GM12878 (cell line): ENCODE measurements at regions not wholly inside any gene's neighbourhood (a gene's known extent, or its start where the extent isn't known, plus 50 kb on each side); places are given as distances from the start of the nearest gene placed in this dataset.

Experiments
- ATAC-seq: fragments of 200-7000 bp; cut with Tn5 transposase; 3 replicates; pipeline ENCODE4 v1.9.1; 2020; ENCODE audit warnings: mild to moderate bottlenecking, moderate library complexity
- BruUV-seq: library from RNA; stranded (reverse); fragments of 400-500 nt; replicated peaks from 2 replicates; lab custom pipeline; 2021; lab: Mats Ljungman, UMichigan
- CTCF ChIA-PET: fragments of 300-600 bp; sonication (Branson Sonifier 250); formaldehyde crosslinking; extraction: SDS; loops from one replicate; lab custom pipeline; 2021; ENCODE audit warnings: inconsistent platforms; lab: Yijun Ruan, JAX
- POLR2A ChIA-PET: fragments of 350-600 bp; formaldehyde crosslinking; extraction: SDS; loops from one replicate; lab custom pipeline; 2021; ENCODE audit warnings: inconsistent platforms; lab: Charles Lee
- RAD21 ChIA-PET: fragments of 300-600 bp; sonication (Branson Sonifier 250); formaldehyde crosslinking; loops from one replicate; lab custom pipeline; 2023; ENCODE audit warnings: antibody characterized with exemption; ENCODE audit not compliant: unreplicated experiment; lab: Charles Lee
- SMC1A ChIA-PET: fragments of 300-600 bp; sonication (Branson Sonifier 250); formaldehyde crosslinking; loops from one replicate; lab custom pipeline; 2023; ENCODE audit not compliant: unreplicated experiment, uncharacterized antibody; lab: Charles Lee
- DNase-seq: peaks from one replicate; pipeline ENCODE4 v3.0.0-alpha.2; 2011; ENCODE audit warnings: low read depth, low spot score
- FAIRE-seq: peaks from 3 replicates; lab custom pipeline; 2011; peaks lifted over from hg19 to GRCh38; lab: Jason Lieb, UNC
- H2AFZ ChIP-seq: 2 replicates; pipeline ENCODE4 v1.6.0; 2011; ENCODE audit warnings: low read depth, low read length, control low read depth; ENCODE audit not compliant: control insufficient read depth
- H3K27ac ChIP-seq: 2 replicates; pipeline ENCODE4 v1.5.1; 2011; ENCODE audit warnings: control low read depth; ENCODE audit not compliant: control insufficient read depth, insufficient read depth
- H3K27me3 ChIP-seq, 2 experiments: replicated peaks in 1 of 2; 2 replicates each; pipeline versions ENCODE4 v1.6.0 to v1.6.1; 2011; ENCODE audit warnings: low read length in 1 of 2; ENCODE audit not compliant: control insufficient read depth in 2 of 2, insufficient read depth in 2 of 2
- H3K36me3 ChIP-seq, 2 experiments: 2 replicates each; pipeline ENCODE4 v1.5.1; 2011; ENCODE audit warnings: low read length in 1 of 2; ENCODE audit not compliant: control insufficient read depth in 2 of 2, insufficient read depth in 2 of 2
- H3K4me1 ChIP-seq: 2 replicates; pipeline ENCODE4 v1.6.1; 2011; ENCODE audit warnings: mild to moderate bottlenecking, low read length, moderate library complexity, mixed read lengths; ENCODE audit not compliant: control insufficient read depth, insufficient read depth
- H3K4me2 ChIP-seq: 2 replicates; pipeline ENCODE4 v1.6.0; 2011; ENCODE audit warnings: control low read depth; ENCODE audit not compliant: control insufficient read depth, insufficient read depth
- H3K4me3 ChIP-seq: fragments of 200-600 bp; sonication (generic); 2 replicates; pipeline ENCODE4 v1.5.1; 2016
- H3K79me2 ChIP-seq: 2 replicates; pipeline ENCODE4 v1.6.0; 2011; ENCODE audit warnings: low read length; ENCODE audit not compliant: control insufficient read depth, insufficient read depth
- H3K9ac ChIP-seq: 2 replicates; pipeline ENCODE4 v1.8.0; 2011; ENCODE audit warnings: low read length, control low read depth, mixed read lengths; ENCODE audit not compliant: control insufficient read depth, insufficient read depth
- H3K9me3 ChIP-seq: replicated peaks from 3 replicates; pipeline ENCODE4 v1.5.1; 2011; ENCODE audit warnings: mild to moderate bottlenecking, low read length; ENCODE audit not compliant: control insufficient read depth, insufficient read depth
- H4K20me1 ChIP-seq: 2 replicates; pipeline ENCODE4 v1.6.0; 2011; ENCODE audit not compliant: control insufficient read depth, insufficient read depth
- BCL3 ChIP-seq: IDR thresholded peaks from 2 replicates; pipeline ENCODE4 v1.6.1; 2011; ENCODE audit warnings: borderline replicate concordance, low read depth, mild to moderate bottlenecking, moderate library complexity, low read length; ENCODE audit not compliant: insufficient read depth, poor library complexity, severe bottlenecking
- DPF2 ChIP-seq: fragments of 450-650 bp; IDR thresholded peaks from 2 replicates; pipeline ENCODE4 v1.6.1; 2017; ENCODE audit warnings: mild to moderate bottlenecking
- EGR1 ChIP-seq, 2 experiments: IDR thresholded peaks; 1 replicate in 1 of 2; 2 replicates in 1 of 2; pipeline ENCODE4 v1.6.1; 2011 to 2012; ENCODE audit warnings: low read depth in 2 of 2, low read length in 2 of 2, borderline replicate concordance in 1 of 2, mild to moderate bottlenecking in 1 of 2, moderate library complexity in 1 of 2
- ELK1 ChIP-seq: IDR thresholded peaks from 2 replicates; pipeline ENCODE4 v1.6.1; 2012; ENCODE audit warnings: low read depth, low read length, improper control_type of control experiment
- FOXK2 ChIP-seq: fragments of 450-650 bp; IDR thresholded peaks from 2 replicates; pipeline ENCODE4 v1.6.1; 2017; ENCODE audit warnings: mild to moderate bottlenecking, moderate library complexity
- GABPA ChIP-seq: IDR thresholded peaks from 2 replicates; pipeline ENCODE4 v1.6.1; 2014; ENCODE audit warnings: antibody characterized with exemption, low read depth, mild to moderate bottlenecking, inconsistent platforms
- HCFC1 ChIP-seq: fragments of 150-350 bp; IDR thresholded peaks from 2 replicates; pipeline ENCODE4 v1.6.1; 2014; ENCODE audit warnings: low read length
- IRF4 ChIP-seq: IDR thresholded peaks from 2 replicates; pipeline ENCODE4 v1.6.1; 2011; ENCODE audit warnings: low read depth, low read length
- KAT2A ChIP-seq: conservative IDR thresholded peaks from 2 replicates; pipeline ENCODE4 v1.6.1; 2011; ENCODE audit warnings: low read depth, low read length; ENCODE audit not compliant: control insufficient read depth
- LARP7 ChIP-seq: fragments of 450-650 bp; IDR thresholded peaks from 2 replicates; pipeline ENCODE4 v1.6.1; 2017; ENCODE audit warnings: mild to moderate bottlenecking
- MEF2A ChIP-seq: IDR thresholded peaks from 2 replicates; pipeline ENCODE4 v1.6.1; 2011; ENCODE audit warnings: low read depth, mild to moderate bottlenecking, low read length, moderate library complexity; ENCODE audit not compliant: insufficient read depth
- MTA2 ChIP-seq: fragments of 450-650 bp; IDR thresholded peaks from 2 replicates; pipeline ENCODE4 v1.6.1; 2016; ENCODE audit warnings: low read depth, mild to moderate bottlenecking, moderate library complexity
- NRF1 ChIP-seq: conservative IDR thresholded peaks from 2 replicates; pipeline ENCODE4 v1.6.1; 2011; ENCODE audit warnings: mild to moderate bottlenecking, low read depth, low read length, improper control_type of control experiment
- PAX5 ChIP-seq: IDR thresholded peaks from 2 replicates; pipeline ENCODE4 v1.6.1; 2011; ENCODE audit warnings: low read depth, low read length, borderline replicate concordance
- POU2F2 ChIP-seq: IDR thresholded peaks from 3 replicates; pipeline ENCODE4 v1.6.1; 2011; ENCODE audit warnings: low read depth, mild to moderate bottlenecking, low read length, borderline replicate concordance
- SREBF2 ChIP-seq: IDR thresholded peaks from 2 replicates; pipeline ENCODE4 v1.6.1; 2012; ENCODE audit warnings: mild to moderate bottlenecking, low read length
- WRNIP1 ChIP-seq: IDR thresholded peaks from 2 replicates; pipeline ENCODE4 v1.6.1; 2011; ENCODE audit warnings: low read depth, low read length, improper control_type of control experiment, borderline replicate concordance
- ZNF687 ChIP-seq: fragments of 450-650 bp; IDR thresholded peaks from 2 replicates; pipeline ENCODE4 v1.6.1; 2017; ENCODE audit warnings: mild to moderate bottlenecking, moderate library complexity
- WGBS: methylation state at CpG from one replicate; pipeline ENCODE4 v1.1.6; 2016; ENCODE audit warnings: low lambda C conversion rate; ENCODE audit not compliant: insufficient replicate concordance, insufficient coverage; ENCODE audit errors: missing lambda C conversion rate; 5-methylcytosine and 5-hydroxymethylcytosine counted together
- in situ Hi-C: fragments of 300-500 bp; cut with MboI; formaldehyde crosslinking; loops from 9 replicates; pipeline ENCODE4 v1.14.3; 2018; ENCODE audit warnings: mixed read lengths
- intact Hi-C: fragments of 100-400 bp; cut with micrococcal nuclease; formaldehyde crosslinking; loops from one replicate; pipeline ENCODE4 v1.14.2; 2022; ENCODE audit not compliant: unreplicated experiment

- WGBS = 14% methylated on average over 9 of the region's 10 CpGs
- Histone ChIP-seq H3K27ac (no peak overlapping the region), H3K79me2 (no peaks in the 10 kb centered on the region), H3K9me3 (no peaks in the 10 kb centered on the region), H3K9ac (no peak overlapping the region), H4K20me1 (no peaks in the 10 kb centered on the region), H3K4me2 (no peak overlapping the region), H3K36me3 (no peaks in the 10 kb centered on the region), H2AFZ (no peak overlapping the region), H3K4me1 (no peaks in the 10 kb centered on the region), H3K27me3 (peaks cover 0 to 4% of the 10 kb centered on the region in 2 experiments; a peak in 1 of 4 replicates), H3K4me3 (no peak overlapping the region)
- no peak for DNase-seq
- TF ChIP-seq PAX5 (no peak), HCFC1 (no peak), WRNIP1 (no peak), FOXK2 (no peak), LARP7 (no peak), BCL3 (no peak), IRF4 (no peak), EGR1 (IDR thresholded peaks at IDR 0.05; ENCODE audit: borderline replicate concordance in 1 of 2, low read depth in 2 of 2, low read length in 2 of 2) (no peak), DPF2 (no peak), GABPA (no peak), KAT2A (no peak), POU2F2 (no peak), MTA2 (no peak), ZNF687 (no peak), MEF2A (no peak), ELK1 (no peak), SREBF2 (no peak), NRF1 (no peak)
- POLR2A ChIA-PET = no interaction called here
- SMC1A ChIA-PET = interaction anchor here (1.0 to 2.1 kb wide), 2 partner anchors 396 to 399 kb away, joined by 3 to 8 read pairs; no protein-coding TSS in a partner anchor
- CTCF ChIA-PET = interaction anchor here (0.6 to 9.2 kb wide), 6 partner anchors 8 to 405 kb away, joined by 3 to 73 read pairs (median 5); no protein-coding TSS in a partner anchor
- intact Hi-C loops = no loop called here
- BruUV-seq = no TSS peak
- in situ Hi-C loops = no loop called here
- RAD21 ChIA-PET = interaction anchor here (2.3 to 3.8 kb wide), 2 partner anchors 399 to 403 kb away, joined by 5 to 19 read pairs; no protein-coding TSS in a partner anchor
- ATAC-seq = no peak
- no peak for FAIRE-seq
These were observed 89.8 kb downstream of the RTL9 start for GRCh38 chrX:110448459-110448858.
